MM.1S (cell line): ENCODE measurements at regions not wholly inside any gene's neighbourhood (a gene's known extent, or its start where the extent isn't known, plus 50 kb on each side); places are given as distances from the start of the nearest gene placed in this dataset.

ENCODE experiments used
- DNase-seq: peaks from one replicate; pipeline ENCODE4 v3.0.0-alpha.2; 2015
- H2AFZ ChIP-seq: fragments of 300-600 bp; sonication (generic); 2 replicates; pipeline ENCODE4 v1.6.0; 2016; ENCODE audit warnings: antibody characterized with exemption, low read length
- H3F3A ChIP-seq: fragments of 300-600 bp; sonication (generic); 2 replicates; pipeline ENCODE4 v1.6.1; 2016; ENCODE audit warnings: mild to moderate bottlenecking, antibody characterized with exemption, low read length, moderate library complexity, mixed read lengths; ENCODE audit not compliant: insufficient read depth
- H3K27ac ChIP-seq: fragments of 300-600 bp; sonication (generic); 2 replicates; pipeline ENCODE4 v1.5.1; 2016; ENCODE audit warnings: mild to moderate bottlenecking, low read length
- H3K27me3 ChIP-seq: fragments of 300-600 bp; sonication (generic); replicated peaks from 2 replicates; pipeline ENCODE4 v1.6.0; 2016; ENCODE audit warnings: low read length; ENCODE audit not compliant: insufficient read depth
- H3K36me3 ChIP-seq: fragments of 300-600 bp; sonication (generic); replicated peaks from 2 replicates; pipeline ENCODE4 v1.6.1; 2016; ENCODE audit warnings: mild to moderate bottlenecking, low read length, mixed read lengths; ENCODE audit not compliant: insufficient read depth
- H3K4me1 ChIP-seq: fragments of 300-600 bp; sonication (generic); 2 replicates; pipeline ENCODE4 v1.6.1; 2016; ENCODE audit warnings: low read length, mixed read lengths
- H3K4me2 ChIP-seq: fragments of 300-600 bp; sonication (generic); 2 replicates; pipeline ENCODE4 v1.6.0; 2016; ENCODE audit warnings: low read depth, low read length
- H3K4me3 ChIP-seq: fragments of 300-600 bp; sonication (generic); 2 replicates; pipeline ENCODE4 v1.5.1; 2016; ENCODE audit warnings: low read length, mixed read lengths
- H3K79me2 ChIP-seq: fragments of 300-600 bp; sonication (generic); 2 replicates; pipeline ENCODE4 v1.6.1; 2016; ENCODE audit warnings: mixed run types, low read length, mixed read lengths
- H3K9ac ChIP-seq: fragments of 300-600 bp; sonication (generic); 2 replicates; pipeline ENCODE4 v1.6.1; 2016; ENCODE audit warnings: low read length, mixed read lengths
- H3K9me2 ChIP-seq: fragments of 300-600 bp; sonication (generic); replicated peaks from 2 replicates; pipeline ENCODE4 v1.6.1; 2016; ENCODE audit warnings: mild to moderate bottlenecking, low read length, mixed read lengths; ENCODE audit not compliant: insufficient read depth
- H3K9me3 ChIP-seq: fragments of 300-600 bp; sonication (generic); replicated peaks from 2 replicates; pipeline ENCODE4 v1.6.1; 2016; ENCODE audit warnings: mild to moderate bottlenecking, low read length, mixed read lengths; ENCODE audit not compliant: insufficient read depth
- H4K20me1 ChIP-seq: fragments of 300-600 bp; sonication (generic); 2 replicates; pipeline ENCODE4 v1.6.1; 2016; ENCODE audit warnings: mild to moderate bottlenecking, low read length, moderate library complexity, mixed read lengths; ENCODE audit not compliant: insufficient read depth
- CTCF ChIP-seq: fragments of 300-600 bp; sonication (generic); IDR thresholded peaks from 2 replicates; pipeline ENCODE4 v1.5.1; 2016; ENCODE audit warnings: antibody characterized with exemption, low read length, mixed read lengths
- EZH2 ChIP-seq: fragments of 300-600 bp; sonication (generic); optimal IDR thresholded peaks from 2 replicates; pipeline ENCODE3; 2017; ENCODE audit warnings: low read depth, mild to moderate bottlenecking, antibody characterized with exemption, low read length, mixed read lengths
- EZH2phosphoT487 ChIP-seq: fragments of 300-600 bp; sonication (generic); IDR thresholded peaks from 2 replicates; pipeline ENCODE4 v1.6.1; 2018; ENCODE audit warnings: antibody characterized with exemption, low read length

DNA sequence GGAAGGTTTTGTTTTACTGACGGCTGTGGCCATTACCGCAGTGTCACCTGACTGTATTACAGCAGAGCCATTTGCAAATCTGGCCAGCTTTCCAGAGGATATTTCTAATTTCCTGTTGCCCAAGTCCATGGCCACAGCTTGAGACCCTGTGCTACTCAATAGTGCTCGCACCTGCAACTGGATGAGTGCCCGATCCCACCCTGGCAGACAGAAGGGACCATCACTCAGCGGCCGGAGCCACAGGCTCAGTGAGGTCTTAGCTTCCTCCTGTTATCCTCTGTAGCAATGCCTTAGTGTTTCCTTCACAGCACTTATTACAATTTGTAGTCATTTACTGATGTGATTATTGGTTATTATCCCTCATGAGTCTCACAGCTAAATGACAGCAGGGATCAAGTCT, 184.8 kb downstream of the LRRN1 start:
- Histone ChIP-seq H3K4me3 (no peak overlapping the region), H3K9me3 (no peaks in the 10 kb centered on the region), H4K20me1 (no peaks in the 10 kb centered on the region), H3K9ac (no peak overlapping the region), H3K27ac (no peak overlapping the region), H3K27me3 (no peaks in the 10 kb centered on the region), H3K9me2 (no peaks in the 10 kb centered on the region), H3K36me3 (no peaks in the 10 kb centered on the region), H3K79me2 (no peaks in the 10 kb centered on the region), H3K4me1 (no peaks in the 10 kb centered on the region), H3K4me2 (no peak overlapping the region), H3F3A (no peaks in the 10 kb centered on the region), H2AFZ (no peak overlapping the region)
- DNase-seq: no peak
- TF ChIP-seq EZH2 (no peak), CTCF (no peak), EZH2phosphoT487 (no peak)

GRCh38 chr3:3991598-3991997, 192.4 kb downstream of the LRRN1 start:
- Histone ChIP-seq H3K4me2 (no peak overlapping the region), H3K27ac (no peak overlapping the region), H3K9me3 (no peaks in the 10 kb centered on the region), H4K20me1 (no peaks in the 10 kb centered on the region), H3K36me3 (no peaks in the 10 kb centered on the region), H3K9ac (no peak overlapping the region), H3K4me1 (no peaks in the 10 kb centered on the region), H3F3A (no peaks in the 10 kb centered on the region), H3K9me2 (no peaks in the 10 kb centered on the region), H3K79me2 (no peaks in the 10 kb centered on the region), H3K27me3 (no peaks in the 10 kb centered on the region), H3K4me3 (no peak overlapping the region), H2AFZ (no peak overlapping the region)
- DNase-seq: no peak
- no peak for TF ChIP-seq CTCF
- TF ChIP-seq EZH2phosphoT487: no peak
- TF ChIP-seq EZH2: no peak

GRCh38 chr3:3992312-3992874, 193.2 kb downstream of the LRRN1 start:
- H3K9me2 ChIP-seq: no peaks in the 10 kb centered on the region
- H3K4me2 ChIP-seq: no peak overlapping the region
- H3F3A ChIP-seq: no peaks in the 10 kb centered on the region
- no peaks in the 10 kb centered on the region for H3K27me3 ChIP-seq
- no peak for TF ChIP-seq EZH2phosphoT487
- TF ChIP-seq CTCF: no peak
- TF ChIP-seq EZH2: no peak
- no peak for DNase-seq
- H3K79me2 ChIP-seq: no peaks in the 10 kb centered on the region
- H3K9ac ChIP-seq: no peak overlapping the region
- no peak overlapping the region for H2AFZ ChIP-seq
- no peaks in the 10 kb centered on the region for H3K9me3 ChIP-seq
- no peaks in the 10 kb centered on the region for H3K4me1 ChIP-seq
- no peaks in the 10 kb centered on the region for H3K36me3 ChIP-seq
- no peak overlapping the region for H3K4me3 ChIP-seq
- H4K20me1 ChIP-seq: no peaks in the 10 kb centered on the region
- H3K27ac ChIP-seq: no peak overlapping the region
